ENCODE measurements at regions not wholly inside any gene's neighbourhood (a gene's known extent, or its start where the extent isn't known, plus 50 kb on each side); places are given as distances from the start of the nearest gene placed in this dataset.

DNA sequence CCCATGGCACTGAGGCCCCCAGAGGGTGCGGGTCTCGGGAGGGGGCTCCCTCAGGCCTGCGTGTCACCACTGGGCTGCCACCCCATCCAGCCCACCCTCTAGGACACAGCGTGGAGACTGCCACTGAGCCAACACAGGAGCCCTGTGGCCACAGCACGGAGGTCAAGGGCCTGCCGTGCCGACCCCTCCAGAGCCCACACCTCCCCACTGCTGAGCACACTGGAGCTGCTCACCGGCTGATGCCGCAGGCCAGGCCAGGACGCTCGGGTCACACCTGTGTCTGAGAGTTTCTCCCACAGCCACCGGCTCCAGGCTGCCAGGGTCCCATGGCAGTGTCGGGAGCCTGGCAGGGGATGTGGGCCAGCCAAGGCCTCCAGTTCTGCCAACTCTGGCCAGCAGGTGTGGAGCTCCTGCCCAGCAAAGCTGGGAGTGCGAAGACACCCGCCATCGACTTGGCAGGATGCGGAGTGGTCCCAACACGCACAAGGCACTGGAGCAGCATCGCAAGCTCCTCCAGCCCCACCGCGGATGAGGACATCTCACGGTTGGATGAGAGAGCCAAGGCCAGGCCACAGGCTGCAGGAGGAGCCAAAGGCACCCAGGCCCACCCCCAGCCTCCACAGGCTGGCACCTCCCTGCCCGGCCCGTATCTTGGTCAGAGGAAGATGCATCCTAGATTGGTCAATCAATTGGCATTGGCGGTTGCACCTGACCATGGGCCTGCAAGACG, 187.1 kb downstream of the BRD1 start:
- DNase-seq = no peak

DNA sequence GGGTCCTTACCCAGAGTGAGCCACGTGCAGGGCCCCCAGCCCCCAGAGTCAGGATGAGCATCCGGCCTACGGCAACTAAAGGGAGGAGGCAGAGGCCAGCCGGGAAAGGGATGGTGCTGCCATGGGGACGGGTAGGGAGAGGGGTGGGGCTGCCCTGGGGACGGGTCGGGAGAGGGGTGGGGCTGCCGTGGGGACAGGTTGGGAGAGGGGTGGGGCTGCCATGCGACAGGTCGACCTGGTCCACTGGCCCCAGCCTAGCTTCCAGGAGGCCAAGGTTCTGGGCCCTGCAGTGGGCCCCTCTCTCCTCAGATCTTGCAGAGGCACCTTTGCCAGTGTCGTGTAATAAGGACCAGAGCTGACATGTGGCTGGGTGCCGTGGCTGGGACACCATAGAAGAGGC, 187.7 kb downstream of the BRD1 start:
- no peak for DNase-seq

DNA sequence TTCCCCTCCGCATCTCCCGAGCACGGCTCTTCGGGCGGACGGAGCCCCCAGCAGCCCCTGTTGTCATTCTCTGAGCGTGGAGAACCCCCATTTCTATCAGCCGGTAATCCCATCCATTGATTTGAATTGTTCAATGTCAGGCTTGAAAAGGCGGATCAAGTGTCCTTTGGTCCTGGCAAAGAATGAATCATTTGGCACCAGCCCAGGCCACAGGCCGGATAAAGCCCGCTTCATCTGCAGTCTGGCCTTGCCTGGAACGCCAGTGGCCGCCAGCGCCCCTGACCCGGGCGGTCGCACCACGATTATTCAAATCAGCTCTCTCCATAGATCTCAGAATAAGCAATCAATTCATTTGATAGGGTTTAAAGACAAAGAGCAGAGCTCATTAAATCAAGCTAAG, 188.9 kb downstream of the BRD1 start:
- DNase-seq = no peak

DNA sequence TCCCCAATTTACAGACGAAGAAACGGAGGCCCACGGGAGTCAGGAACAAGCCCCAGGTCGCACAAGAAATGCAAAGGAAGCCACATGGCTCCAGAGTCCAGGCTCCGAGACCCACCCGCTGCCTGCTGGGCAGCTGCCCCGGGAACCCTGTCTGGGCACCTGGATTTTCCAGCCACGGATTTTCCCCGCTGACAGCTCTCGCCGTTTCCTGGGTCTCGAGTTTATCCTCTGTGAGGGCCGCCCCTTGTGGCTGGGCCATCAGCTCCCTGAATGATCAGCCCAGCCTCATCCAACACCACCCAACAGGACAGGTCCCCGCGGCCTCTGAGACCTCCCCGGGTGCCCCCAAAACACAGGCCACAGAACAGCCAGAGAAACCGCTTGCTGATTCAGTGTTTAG, 189.7 kb downstream of the BRD1 start:
- DNase-seq = no peak

DNA sequence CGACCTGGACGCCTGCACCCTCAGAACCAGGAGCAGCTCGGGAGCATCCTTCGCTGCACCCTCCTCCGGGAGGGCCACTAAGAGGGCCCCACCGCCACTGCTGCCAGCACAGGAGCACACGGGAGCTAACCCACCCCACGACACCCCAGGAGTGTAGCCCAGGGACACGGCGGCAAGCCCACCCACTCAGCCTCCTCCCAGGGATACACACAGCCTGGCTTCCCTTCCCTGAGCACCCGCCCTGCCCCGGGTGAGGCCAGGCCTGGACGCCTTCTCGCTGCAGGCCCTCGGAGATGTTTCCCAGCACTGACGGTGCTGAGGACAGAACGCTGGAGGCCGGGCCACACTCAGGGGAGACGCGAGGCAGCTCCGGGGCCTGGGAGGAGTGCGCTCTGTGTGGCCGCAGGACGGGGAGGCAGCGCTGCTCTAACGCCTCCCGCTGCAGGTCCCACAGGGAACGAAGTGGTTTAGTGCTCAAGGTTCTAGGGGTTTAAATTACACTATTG, 190.4 kb downstream of the BRD1 start:
- DNase-seq = no peak

DNA sequence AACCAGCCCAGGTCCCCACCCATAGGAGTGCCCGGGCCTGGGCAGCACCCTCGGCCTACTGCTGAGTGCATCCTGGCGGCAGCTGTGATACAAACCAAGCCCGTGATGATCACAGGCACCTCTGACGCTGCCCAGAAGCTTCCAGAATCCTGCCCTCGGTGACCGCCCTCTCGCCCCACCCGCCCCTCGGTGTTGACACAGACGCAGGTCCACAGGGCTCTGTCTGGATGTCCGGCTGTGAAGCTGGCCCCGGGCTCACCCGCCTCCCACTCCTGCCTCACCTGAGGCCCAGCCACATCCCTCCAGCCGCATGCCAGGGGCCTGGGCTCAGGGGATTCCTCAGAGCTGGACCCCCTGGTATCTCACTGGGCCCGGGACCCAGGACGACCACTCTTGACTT, 191.0 kb downstream of the BRD1 start:
- DNase-seq = no peak

DNA sequence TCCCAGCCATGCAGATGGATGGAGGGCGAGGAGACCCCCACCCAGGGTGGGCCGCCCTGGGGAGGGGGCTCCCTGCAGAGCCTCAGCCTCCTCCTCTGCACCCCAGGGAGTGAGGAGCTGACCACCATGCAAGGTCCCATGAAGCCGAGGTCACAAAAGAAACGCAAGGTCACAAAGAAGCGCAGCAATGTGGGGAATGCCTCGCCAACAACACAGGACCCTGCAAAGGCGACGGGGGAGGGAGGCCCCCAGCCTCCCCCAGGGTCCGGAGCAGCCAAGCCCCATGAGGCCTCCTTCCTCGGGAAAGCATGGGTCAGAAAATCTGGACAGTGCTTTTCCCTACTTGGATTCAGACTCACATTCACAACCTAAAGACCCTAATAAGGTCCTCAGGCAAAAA, 191.5 kb downstream of the BRD1 start:
- DNase-seq = no peak

DNA sequence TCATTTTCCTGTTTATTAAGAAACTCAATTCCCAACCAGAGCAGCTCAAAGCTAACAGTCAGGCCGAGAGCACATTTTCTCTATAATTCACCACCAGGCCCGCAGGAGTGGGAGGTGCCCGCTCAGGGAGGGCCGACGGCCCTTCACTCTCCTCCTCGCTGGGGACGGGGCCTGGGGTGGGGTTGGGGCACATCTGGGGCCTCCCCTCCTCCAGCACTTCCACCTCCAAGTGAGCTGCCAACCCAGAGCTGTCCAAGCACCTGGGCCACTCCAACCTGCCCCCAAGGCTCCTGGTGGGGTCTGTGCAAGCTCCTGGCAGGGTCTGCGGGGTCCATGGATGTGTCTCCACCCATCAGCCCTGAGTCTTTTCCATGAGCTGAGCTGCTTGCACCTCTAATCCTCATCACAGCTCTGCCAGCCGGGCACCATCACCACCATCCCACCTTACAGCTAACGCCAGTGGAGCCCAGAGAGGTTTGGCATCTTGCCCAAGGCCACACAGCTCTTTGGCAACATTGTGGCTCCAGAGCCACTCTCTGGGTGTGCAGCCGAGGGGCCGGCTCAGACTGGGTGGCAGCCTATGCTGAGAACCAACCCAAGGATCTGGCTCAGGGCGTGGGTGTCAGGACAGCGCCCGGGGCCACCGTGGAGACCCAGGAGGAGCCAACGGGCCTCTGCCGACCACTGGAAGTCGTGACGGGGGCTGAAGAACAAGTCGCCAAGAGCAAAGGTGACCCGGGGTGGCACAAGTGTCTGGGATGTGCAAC, 193.5 kb downstream of the BRD1 start:
- no peak for DNase-seq

DNA sequence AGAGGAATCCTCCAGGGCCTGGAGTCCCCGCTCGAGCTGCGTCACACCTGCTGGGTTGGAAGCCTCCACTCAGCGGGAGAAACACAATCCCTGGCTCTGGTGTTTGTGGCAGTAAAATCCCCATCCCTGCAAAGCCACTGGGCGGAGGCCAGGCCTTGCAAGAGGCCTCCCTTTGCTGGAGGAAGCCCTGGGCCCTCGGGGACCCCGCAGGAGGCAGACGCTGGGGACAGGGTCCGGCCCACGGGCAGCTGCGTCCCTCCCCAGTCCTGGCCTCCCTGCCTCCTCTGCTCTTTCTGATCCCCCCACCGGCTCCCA, 194.7 kb downstream of the BRD1 start:
- peak; percentile 18 for DNase-seq

DNA sequence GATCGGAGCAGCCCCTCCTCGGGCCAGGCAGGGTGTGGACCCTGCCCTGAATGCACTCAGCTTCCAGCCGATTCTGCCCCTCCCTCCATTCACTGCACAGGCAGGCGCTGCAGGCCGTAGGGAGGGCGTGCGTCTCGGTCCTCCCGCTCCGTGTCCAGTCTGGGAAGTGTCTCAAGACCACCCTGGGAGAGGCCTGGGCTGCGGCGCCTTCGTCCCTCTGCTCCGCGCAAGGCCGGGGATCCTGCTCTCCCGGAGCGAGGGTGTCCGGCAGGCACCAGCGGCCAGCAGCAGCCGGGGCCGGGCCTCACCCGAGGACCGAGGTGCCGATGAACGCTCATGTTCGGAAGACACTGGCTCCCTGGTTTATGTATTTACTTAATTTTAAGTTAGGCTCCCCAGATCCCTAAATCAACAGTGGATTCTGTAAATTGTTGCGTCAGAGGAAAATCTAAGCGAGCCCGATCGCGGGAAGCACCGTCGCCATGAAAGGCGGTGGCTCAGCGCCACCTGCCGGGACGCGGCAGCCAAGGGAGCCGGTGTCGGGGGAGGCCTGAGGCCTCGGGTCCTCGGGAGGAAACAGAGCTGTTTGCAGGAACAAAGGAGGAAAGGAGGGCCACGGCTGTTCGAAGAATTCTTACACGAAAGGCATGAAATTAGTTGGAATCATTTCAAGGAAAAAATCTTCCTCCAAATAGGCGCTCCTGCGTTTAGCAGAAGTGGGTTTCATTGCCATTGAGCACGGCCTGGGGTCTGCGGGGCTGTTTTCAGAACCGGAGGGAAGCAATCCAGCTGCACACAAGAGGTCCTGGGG, 195.3 kb downstream of the BRD1 start:
- DNase-seq = peak; percentile 78

DNA sequence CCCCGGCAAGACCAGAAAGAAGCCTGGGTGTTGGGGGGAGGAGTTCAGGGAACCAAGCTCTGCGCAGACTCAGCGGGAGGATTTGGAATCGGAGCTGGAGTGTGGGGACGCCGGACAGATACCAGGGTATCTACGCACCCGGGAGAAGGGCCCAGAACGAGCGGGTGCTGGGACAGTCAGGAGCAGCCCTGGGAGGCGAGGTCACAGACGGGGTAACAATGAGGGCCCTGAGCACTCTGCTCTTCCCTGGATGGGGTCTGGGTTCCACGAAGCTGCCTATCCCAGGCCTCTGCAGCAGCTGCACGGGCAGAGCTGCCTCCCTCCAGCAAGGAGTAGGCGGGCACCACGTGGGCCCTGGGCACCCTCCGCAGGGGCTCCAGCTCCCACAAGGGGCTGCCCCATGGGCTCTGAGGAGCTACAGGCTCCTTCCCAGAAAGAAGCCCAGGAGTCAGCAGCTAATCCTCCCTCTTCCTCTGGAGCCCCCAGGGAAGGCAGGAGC, 197.2 kb downstream of the BRD1 start:
- DNase-seq = no peak

DNA sequence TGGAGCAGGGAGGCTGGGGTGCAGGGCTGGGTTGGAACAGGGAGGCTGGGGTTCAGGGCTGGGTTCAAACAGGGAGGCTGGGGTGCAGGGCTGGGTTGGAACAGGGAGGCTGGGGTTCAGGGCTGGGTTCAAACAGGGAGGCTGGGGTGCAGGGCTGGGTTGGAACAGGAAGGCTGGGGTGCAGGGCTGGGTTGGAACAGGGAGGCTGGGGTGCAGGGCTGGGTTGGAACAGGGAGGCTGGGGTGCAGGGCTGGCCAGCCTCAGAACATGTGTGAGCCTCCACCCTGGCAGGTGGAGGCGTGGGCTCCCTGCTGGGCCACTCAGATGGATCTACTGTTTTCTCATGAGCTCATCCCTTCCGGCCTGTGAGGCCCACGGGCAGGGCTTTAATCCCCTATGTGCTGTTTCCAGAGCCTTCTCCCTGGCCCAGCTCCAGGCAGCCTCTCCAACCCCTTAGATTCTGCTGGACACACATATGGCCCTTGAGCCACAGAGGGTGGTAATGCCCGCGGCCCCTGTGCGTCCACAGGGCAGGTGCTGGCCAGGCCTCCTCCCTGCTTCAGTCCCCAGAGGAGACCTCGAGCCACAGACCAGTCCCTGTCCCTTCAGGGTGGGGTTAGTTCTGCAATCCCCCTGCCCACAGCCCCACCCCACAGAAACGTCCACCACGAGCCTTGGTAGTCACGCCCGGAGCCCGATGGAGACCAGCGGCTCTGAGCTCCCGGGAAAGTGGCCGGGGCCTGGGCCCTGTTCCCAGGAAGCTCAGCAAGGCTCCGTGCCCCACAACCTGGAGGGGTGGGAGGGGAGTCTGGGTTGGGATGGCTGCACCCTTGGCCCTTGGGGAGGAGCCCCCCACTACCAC, 197.9 kb downstream of the BRD1 start:
- no peak for DNase-seq

DNA sequence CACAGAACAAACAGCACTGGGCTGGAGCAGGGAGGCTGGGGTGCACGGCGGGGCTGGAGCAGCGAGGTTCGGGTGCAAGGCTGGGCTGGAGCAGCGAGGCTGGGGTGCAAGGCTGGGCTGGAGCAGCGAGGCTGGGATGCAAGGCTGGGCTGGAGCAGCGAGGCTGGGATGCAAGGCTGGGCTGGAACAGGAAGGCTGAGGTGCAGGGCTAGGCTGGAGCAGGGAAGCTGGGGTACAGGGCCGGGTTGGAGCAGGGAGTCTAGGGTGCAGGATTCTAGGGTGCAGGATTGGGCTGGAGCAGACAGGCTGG, 198.5 kb downstream of the BRD1 start:
- DNase-seq = no peak

DNA sequence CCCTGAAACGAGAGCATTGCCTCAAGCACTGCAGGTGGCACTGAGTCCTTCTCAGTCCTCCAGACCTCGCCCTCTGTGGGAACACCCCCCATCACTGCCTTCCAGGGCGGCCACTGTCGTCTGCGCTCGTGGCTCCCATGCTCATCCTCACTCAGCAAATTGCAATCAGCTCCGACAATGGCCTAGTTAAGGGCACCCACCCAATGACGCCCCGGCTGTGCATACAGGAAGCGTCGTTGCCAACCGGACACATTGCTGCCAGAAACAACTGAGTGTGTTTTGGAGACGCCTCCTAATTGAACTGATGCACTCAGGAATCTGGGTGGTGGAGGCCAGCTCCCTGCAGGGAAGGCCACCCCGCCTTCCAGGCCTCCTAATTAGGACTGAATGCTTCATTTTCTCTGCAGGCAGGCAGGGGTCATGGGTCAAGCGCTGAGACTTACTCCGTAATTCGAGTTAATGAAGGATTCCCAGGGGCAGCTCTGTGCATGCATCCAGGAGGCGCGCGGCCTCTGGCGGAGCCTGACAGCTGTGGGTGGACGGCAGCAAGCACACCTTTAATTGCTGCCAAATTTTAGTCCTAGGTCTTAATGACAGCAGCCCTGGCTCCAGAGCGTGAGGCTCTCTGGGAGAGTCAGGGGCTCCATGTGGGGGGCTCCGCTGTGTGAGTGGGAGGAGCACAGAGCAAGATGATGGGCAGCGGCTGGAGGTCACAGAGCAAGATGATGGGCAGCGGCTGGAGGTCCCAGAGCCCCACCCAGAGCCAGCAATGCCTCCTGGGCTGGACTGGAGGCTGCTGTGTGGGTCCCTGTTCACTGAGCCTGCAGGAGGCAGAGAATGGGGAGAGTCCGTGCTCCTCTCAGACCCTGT, 199.0 kb downstream of the BRD1 start:
- DNase-seq = peak; percentile 19

DNA sequence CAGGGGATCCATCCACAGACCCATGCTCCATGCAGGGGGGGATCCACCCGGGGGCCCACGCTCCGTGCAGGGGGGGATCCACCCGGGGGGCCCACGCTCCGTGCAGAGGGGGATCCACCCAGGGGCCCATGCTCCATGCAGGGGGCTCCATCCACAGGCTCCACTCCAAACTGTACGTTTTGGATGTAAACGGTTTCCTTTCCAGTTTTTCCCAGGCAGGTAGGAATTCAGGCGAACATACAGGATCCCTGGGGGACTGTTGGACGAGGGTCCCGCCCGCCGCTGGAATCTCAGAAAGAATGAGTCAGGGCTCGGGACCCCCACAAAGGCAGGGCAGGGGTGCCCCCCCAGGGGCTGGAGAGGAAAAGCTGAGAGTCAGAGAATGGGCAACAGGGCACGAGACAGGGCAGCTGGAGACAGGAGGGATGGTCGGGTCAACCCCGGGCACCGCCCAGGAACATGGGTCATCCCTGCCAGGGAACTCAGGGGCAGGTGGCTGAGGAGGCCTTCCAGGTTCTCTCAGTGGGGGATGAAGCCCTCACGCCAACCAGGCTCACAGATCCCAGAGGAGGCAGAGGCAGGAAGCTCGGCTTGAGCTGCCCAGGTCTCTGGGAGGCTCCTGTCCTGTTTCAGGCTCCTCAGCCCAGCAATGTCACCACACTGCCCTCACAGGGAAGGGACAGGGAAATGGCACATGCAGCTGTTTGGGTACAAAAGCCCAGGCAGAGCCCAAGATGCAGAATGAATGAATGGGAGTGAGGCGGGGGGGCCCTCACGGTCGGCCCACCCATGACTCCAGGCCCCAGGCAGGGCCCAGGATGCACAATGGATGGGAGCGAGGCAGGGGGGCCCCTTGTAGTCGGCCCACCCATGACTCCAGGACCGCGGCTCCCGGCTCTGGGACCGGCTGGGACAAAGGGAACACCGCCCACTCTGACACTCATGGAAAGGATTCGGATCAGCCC, 200.2 kb downstream of the BRD1 start:
- no peak for DNase-seq

DNA sequence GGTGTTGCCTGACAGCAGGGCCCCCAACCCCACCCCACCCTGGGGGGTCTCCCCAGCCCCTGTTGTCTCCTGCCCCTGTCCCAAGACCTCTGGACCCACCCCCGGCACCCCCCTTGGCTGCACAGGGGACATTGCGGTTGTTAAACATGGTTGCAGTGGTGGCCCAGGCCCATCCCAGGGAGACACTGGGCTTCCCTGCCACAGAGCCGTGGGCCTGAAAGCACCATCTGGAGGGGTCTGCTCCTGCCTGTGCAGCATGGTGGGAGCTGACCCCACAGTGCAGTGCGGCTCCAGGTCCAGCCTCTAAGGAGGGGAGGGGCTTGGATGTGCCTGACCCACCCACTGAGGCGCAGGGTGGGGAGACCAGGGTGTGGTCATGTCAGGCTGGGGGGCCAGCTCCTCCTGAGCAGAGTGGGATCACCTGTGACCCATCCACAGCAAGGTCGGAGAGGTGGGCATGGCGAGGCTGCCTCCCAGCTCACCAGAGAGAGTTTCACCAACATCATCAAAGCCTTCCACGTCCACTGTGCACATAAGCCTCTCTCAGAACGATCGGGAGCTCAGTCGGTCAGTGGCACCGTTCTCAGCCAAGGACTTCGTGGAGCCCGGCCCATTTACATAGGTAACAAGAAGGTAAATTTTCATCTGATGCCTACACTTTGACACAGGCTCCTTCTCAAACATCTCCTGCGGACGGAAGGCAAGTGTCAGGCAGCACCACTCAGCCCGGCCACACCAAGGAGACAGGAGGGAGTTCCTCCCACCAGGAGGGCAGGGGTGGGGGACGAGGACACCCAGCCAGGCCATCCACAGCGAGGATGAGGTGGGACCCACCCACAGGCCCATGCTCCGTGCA, 201.1 kb downstream of the BRD1 start:
- DNase-seq = no peak

DNA sequence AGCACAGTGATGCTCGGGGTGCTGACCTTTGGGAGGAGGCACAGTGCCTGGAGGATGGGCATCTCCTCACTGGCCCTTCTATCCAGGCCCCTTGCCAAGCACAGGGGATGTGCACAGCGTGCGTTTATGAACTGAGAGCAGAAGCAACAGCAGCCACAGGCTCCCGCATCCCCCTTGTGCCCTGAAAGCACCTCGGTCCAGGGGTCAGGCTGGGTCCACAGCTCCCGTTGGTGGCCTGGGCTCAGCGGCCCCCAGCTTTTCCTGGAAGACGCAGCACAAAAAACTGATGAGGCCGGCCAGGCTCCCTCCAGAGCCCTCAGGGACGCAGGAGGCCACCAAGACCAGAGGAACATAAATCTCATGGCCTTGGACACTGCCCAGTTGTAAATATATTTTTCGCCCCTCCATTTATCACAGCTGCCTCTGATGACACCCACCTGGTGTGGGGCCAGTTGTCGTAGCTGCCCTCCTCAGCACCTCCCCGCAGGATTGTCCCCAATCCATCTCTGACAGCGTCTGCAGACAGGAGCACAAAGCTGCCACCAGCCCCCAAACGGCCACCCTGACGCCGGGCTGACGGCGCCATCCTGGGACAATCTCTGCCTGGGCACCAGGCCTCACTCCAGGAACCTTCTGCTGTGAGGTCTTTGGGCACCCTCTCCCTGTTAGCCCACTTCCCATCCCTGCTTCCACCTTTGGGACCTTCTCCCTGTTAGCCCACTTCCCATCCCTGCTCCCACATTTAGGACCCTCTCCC, 203.1 kb downstream of the BRD1 start:
- DNase-seq = no peak

DNA sequence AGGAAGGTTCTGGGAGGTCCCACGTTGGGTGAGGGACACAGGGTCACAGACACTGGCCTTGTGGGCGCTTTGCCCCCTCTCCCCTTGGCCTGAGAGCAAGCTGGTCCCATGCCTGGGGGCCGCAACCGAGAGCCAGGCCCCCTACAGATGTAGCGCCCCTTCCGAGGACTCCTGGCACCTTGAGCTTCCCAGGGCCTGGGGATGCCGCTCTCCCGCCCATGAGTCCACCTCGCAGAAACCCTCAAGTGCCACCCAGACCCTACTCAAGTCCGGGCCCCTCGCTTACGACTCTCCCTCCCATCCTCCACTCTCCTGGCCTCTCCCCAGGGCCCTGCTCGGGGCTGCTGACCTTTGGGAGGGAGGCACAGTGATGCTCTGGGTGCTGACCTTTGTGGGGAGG, 204.0 kb downstream of the BRD1 start:
- no peak for DNase-seq
